SIG-M5 treated with dmso at 0.1 percent for 504 hours (cell line): ENCODE measurements at regions not wholly inside any gene's neighbourhood (a gene's known extent, or its start where the extent isn't known, plus 50 kb on each side); places are given as distances from the start of the nearest gene placed in this dataset.
"Not testable (repeated sequence)": the region's sequence is repeated elsewhere in the genome, so short reads cannot be mapped to it uniquely, and the experiment has no call there.

Experiments used
- DNase-seq: peaks from one replicate; lab custom pipeline; 2025; ENCODE audit not compliant: unreplicated experiment; lab: John Stamatoyannopoulos, UW

DNA sequence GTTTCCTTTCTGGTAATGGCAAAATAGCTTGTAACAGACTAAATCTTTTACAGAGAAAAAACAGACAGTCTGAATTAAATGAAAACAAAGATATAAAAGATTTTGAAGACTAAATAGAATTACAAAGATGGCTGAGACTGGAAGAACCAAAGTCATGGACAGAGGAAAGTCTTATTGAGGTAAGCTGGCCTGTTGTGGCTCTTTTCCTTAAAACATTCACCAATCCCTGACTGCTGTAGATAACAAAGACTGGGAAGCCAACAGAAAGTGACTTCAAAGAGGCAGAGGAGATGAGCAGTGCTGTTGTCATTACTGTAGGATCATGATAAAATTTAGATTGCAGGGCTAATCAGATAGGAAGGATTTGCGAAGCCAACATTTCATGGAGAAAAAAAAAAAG, 517.0 kb downstream of the KIF2B start:
- DNase-seq = no peak

DNA sequence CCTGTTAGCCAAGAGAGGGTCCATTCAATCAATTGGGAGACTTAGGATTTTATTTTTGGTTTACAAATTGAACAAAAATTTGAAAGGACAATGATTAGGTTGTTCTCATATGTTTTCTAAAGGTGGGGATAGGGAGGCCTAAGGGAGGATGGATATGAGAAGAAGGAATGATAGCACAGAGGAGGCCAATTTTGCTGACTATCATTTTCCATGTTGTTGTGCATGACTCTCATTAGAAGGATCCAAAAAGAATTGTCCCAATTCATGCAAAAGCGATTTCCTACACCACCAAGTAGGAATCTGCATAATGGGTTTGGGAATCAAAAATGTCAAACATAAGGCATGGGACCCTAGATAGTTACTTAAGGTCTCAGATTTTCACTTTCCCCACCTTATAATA, 524.8 kb downstream of the KIF2B start:
- DNase-seq = no peak

DNA sequence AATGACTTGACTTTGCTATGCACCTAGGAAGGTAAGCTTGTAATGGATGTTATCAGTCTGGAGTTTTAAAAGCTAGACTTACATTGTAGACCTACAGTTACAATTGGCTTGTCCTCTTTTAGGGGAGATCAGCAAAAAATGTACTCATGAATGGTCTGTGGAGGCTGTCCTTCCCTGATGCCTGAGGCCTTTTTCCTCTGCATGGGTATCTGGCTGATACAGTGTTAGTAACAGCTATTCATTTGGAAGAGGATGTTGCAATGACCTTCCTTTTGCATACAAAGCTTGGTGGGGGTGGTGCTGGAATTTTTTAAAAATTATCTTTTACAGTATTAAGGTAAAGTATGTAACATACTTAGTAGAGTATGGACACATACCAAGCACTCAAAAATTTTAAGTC, 525.5 kb downstream of the KIF2B start:
- no peak for DNase-seq

DNA sequence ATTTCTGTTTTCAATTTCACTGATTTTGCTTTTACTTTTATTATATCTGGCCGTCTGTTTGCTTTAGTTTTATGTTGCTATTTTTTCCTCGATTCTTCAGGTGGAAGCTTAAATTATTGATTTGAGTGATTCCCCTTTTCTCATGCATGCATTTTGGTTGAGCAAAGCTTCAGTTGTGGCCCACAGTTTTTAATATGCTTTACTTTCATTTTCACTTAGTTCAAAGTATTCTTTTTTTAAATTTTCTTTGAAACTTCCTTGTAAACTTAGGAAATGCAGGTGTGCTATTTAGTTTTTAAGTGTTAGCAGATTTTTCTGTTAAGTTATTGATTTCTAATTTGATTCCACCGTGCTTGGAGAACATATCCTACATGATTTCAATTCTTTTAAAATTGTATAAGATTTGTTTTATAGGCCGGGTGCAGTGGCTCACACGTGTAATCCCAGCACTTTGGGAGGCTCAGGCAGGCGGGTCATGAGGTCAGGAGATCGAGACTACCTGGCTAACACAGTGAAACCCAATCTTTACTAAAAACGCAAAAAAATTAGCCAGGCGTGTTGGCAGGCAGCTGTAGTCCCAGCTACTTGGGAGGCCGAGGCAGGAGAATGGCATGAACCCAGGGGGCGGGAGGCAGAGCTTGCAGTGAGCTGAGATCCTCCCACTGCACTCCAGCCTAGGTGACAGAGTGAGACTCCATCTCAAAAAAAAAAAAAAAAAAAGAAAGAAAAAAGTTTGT, 531.2 kb downstream of the KIF2B start:
- DNase-seq = no peak

DNA sequence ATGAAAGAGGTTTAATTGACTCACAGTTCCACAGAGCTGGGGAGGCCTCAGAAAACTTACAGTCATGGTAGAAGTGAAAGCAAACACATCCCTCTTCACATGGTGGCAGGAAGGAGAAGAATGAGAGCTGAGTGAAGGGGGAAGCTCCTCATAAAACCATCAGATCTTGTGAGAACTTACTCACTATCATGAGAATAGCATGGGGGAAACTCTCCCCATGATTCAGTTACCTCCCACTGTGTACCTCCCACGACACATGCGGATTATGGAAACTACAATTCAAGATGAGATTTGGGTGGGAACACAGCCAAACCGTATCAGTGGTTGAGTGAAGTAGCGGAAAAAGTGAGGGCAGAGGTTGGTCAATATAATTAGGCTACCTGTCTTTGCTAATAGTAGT, 538.3 kb downstream of the KIF2B start:
- not testable (repeated sequence) for DNase-seq

DNA sequence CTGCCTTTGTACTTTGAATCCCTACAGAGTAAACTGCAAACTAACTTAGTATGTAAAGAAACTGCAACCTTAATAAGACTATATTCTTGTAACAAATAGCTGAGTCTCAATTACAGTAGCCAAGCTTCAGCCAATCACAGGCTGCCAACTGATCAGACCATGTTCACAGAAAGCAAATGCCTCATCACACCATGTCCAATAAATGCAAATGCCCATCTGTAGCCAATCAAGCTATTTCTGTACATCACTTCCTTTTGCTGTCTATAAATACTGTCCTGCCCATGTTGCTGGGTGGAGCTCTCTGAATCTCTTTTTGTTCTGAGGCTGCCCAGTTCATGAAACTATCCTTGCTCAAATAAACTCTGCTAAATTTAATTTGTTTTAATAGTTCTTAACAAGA, 531.7 kb upstream of the TOM1L1 start:
- DNase-seq = no peak

DNA sequence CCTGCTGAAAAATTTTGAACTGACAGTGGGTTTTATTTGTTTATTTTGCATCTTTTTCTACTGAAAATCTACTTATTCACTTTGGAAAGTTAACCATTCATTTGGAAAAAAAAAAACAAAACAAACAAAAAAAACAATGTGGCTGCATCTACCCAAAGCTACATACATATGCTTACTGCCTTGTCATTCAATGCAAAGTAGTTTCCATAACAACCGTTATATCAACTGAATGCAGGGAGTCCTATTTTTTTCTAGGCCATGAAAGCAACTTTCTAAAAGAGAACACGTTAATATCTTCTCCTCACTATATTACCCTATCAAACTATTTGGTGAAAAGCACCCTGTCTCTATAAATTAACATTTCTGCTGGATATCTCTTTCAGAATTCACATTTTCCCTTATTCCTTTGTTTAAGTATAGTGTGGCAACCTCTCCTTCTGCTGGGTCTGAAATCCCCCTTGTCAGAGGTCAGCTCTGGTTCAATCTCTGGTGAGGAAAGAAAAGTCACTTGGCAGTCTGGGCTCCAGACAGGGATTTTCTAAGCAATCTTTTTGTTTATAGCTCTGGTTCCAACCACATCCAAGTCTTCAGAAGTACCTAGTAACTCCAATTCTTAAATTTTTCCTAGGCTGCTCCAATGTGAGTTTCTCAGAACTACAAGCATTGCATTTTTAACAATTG, 528.4 kb upstream of the TOM1L1 start:
- no peak for DNase-seq

DNA sequence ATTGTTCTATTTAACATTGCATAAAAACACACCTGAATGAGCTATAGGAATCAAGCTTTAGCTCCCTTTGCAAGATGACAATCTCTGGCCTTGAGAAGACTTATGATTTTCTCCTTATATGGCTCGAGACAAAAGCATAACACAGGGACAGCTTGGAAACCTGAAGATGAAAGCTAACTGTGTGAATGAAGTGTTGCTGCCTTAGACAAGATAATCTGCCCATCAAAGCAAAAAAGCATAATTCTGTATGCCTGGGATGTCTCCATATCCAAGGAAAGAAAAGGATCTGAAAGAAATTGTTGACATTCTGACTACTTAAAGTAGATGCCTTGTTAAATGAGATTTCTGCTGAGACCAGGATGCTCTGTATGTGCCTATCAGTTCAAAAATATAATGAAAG, 526.7 kb upstream of the TOM1L1 start:
- no peak for DNase-seq

DNA sequence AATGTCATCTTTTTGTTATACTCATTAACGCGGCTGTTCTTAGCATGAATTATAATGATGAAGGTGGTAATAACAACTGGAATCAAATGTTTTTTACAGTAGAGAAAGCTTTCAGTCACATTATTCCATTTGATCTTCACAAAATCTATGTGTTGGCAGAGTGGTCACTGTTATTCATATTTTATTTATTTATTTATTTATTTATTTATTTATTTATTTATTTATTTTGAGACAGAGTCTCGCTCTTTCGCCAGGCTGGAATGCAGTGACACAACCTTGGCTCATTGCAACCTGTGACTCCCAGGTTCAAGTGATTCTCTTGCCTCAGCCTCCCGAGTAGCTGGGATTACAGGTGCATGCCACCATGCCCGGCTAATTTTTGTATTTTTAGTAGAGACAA, 524.2 kb upstream of the TOM1L1 start:
- not testable (repeated sequence) for DNase-seq

DNA sequence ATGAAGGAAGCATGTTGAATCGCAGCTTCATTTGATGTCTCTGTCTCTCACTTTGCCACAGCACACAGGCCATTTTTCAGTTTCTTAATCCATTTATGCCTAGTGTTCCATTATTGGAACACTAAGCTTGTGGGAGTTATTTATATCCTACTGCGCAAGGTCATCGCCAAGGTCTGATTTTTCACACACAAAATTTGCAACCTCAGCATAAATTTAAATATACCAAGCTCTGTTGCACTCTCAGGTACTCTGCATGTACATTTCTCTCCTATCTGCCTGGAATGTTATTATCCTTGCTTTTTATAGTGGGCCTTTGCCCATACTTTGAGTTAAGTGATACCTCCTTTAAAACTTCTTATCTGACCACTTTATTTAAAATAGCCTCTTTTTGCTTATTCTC, 519.2 kb upstream of the TOM1L1 start:
- DNase-seq = no peak

DNA sequence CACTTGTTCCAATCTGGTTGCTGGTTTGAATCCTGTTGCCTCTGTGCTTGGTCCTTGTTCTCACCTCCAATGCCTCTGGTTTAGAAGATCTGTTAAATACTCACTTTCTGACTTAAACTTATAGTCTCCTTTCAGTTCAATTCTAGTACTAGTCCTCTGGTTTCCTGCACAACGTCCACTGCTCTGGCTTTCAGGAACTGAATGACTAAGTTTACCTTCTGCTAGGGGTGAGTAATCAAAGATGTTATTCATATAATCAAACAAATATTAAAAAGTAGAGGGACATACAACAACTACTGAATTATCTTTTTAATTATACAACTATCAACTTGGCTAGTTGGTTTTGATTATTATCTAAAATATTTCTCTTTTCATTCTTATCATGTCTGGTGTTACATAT, 496.4 kb upstream of the TOM1L1 start:
- DNase-seq = no peak

DNA sequence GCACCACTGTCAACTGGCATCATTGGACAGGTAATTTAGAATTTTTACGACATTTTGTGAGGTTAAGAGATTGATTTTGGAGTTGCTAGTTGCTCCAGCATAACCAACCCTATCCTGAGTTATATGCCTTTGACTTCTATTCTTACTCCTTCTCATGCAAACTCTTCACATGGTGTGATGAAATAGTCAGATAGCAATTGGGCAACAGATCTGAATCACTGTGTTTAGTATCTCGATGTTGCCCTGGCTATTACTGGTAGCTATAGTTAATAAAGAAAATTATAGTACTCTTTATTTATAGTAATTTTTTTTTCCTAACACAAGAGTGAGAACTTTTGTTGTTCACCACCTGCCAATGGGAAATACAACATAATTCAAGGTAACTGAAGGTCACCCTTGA, 494.8 kb upstream of the TOM1L1 start:
- no peak for DNase-seq

DNA sequence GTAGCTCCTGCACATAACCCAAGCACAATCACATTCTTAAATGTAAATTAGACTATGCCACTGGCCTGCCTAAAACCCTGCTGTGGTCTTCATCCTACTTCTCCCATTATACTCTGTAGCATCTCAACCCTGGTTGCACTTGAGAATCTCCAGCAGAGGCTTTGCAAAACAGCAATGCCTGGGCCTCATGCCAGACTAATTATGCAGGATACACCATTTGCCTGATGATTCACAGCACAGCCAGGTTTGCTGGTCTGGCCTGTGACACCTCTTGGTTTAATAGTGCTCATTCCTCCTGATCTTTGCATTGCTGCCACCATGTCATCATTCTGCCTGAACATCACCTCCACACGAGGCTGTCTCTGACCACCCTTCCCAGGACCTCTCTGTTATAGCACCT, 491.9 kb upstream of the TOM1L1 start:
- DNase-seq = no peak

DNA sequence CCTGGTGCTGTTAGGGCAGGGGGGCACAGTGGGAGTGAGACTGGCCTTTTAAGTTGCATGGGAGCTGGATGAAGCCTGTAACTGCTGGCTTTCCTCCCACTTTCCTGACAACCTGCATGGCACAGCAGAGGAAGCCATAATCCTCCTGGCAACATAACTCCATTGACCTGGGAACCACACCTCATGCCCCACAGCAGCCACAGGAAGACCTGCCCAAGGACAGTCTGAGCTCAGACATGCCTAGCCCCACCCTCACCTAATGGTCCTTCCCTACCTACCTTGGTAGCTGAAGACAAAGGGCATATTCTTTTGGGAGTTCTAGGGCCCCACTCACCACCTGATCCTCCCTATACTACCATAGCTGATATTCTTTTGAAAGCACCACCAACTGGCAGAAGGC, 482.2 kb upstream of the TOM1L1 start:
- no peak for DNase-seq

DNA sequence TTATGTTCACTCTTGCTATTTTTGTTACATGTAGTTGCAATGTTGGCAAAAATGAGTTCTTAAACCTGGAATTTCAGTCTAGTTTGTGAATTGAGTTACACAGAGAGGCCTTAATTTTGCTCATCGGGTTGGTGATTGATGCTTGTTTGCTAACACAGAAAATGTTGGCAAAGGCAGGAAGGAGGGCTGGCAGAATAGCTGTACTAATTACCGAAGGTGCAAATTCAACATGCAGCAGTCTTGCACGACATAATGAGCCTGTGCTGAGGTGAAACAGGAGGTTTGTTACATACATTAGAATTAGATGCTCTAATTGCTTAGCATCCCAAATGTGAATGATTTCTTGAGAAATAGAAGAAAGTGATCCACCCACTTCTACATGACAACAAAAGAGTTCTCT, 475.0 kb upstream of the TOM1L1 start:
- no peak for DNase-seq

DNA sequence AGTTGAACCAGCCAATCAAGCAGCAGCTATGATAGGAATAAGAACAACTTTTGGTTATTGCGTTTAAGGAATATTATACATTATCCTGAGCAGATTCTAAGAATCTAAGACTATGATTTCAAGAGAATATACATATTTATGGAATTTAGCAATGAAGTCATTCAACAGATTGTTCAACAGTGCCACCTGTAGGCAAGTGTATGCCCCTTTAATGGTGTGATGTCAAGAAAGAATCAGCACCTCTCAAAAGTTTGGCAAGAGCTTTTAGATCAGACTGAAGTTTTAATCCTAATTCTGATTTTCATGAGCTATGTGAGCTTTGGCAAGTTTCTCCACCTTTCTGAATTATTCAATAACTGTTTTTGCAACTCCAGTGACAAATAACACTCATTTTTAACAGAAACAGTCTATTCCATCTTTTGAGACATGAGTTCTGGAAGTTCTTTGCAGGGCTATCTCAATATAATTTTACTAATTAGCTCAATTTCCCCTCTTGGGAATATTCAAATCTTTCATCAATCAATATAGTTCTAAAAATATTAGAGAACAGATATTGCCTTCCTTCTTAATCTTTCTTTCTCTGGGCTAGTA, 474.3 kb upstream of the TOM1L1 start:
- DNase-seq = no peak

DNA sequence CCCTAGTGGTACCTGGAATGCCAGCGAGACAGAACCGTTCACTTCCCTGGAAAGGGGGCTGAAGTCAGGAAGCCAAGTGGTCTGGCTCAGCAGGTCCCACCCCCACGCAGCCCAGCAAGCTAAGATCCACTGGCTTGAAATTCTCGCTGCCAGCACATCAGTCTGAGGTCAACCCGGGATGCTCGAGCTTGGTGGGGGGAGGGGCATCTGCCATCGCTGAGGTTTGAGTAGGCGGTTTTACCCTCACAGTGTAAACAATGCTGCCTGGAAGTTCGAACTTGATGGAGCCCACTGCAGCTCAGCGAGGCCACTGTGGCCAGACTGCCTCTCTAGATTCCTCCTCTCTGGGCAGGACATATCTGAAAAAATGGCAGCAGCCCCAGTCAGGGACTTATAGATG, 464.7 kb upstream of the TOM1L1 start:
- DNase-seq = no peak

DNA sequence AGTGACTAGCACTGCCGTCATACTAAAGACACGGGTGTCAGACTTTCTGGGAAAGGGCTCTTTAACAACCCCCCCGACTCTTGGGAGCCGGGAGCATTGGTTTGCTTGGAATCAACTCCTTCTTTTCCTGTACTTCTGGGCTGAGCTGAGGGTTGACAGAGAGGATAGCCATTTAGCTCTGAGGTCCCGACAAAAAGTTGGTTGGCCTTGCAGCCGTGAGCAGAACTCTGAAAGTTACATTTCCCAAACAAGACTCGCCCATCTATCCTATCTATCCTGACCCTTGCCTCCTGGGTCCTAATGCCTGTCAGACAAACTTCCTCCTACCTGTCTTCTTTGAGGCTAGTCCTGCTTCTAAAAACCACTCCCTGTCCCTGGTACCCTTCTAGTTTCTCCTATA, 460.8 kb upstream of the TOM1L1 start:
- DNase-seq = no peak

DNA sequence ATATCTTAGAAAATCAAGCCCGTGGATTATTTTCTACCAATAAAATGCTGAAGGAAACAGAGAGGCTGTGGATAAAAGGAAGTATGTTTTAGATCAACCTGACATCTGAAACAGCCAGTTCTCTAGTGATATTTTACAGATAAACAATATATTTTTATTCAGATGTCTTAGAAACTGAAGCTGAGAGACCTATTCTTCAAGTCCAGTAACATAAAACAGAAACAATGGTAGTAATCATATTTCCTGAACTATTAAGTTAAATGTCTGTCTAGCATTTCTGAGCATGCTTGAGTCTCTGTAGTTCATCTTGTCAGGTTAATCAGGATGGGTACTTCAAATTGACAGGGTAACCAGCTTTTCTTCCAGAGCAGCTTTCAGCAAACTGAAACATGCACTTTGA, 449.6 kb upstream of the TOM1L1 start:
- DNase-seq = no peak

DNA sequence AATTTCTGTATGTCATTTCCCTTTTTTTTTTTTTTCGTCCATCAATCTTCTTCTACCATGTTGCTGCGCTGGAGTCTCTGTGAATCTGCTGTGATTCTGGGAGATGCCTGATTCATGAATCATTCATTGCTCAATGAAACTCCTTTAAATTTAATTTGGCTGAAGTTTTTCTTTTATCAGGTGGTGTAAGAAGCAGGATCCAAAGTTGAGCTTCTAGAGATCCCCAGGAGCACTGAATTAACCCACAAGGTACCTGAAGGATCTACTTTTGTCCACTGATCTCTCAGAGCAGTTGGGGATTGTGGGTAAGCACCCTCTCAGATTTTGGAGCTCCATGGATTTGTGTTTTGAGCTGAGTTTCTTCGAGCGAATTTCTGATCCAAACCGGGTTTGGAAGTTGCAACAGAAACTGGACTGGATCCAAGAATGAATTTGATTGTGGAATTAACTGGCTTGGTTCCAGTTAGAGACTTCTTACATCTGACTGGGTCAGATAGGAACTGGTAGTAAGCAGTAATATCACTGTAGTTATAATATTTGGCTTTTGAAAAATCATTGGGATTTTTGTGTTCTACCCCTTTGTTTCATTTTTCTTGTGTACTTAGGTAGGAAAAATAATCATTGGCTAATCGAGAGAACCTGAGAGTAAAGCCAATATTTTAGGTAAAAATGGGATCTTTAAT, 447.8 kb upstream of the TOM1L1 start:
- no peak for DNase-seq

DNA sequence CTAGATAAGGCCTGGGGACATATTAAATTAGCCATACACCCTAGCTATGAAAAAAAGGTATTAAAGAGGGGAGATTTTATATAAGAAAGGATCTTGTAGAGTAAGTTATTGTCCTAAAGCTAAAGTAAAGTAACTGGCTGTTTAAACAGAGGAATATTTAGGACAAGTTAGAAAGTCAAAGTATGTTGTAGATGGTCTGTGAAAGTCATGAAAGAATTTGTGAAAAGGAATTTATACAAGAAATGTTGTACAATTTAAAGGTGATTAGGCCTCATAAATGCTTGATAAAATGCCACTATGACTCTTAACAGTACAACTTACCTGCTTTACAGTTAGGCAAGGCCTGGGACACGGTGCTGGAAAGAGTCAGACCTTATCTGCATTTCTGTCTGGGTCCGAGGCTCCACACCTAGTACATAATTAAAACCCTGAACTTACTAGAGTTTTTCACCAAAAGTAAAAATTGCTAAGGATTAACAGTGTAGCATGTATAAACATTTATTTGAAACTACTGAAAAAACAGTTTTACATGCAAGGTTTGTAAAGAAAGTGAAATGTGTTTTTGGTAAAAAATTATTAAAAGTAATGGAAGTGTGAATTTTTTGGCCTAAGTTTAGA, 445.3 kb upstream of the TOM1L1 start:
- no peak for DNase-seq

DNA sequence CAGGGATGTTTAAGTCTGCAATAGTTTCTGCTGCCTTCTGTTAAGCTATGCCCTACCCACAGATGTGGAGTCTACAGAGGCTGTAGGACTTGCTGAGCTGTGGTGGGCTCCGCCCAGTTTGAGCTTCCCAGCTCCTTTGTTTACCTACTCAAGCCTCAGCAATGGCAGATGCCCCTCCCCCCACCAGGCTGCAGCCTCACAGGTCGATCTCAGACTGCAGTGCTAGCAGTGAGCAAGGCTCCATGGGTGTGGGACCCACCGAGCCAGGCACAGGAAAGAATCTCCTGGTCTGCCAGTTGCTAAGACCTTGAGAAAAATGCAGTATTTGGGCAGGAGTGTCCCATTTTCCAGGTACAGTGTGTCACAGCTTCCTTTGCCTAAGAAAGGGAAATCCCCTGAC, 435.2 kb upstream of the TOM1L1 start:
- DNase-seq = not testable (repeated sequence)
